ENCODE measurements at regions not wholly inside any gene's neighbourhood (a gene's known extent, or its start where the extent isn't known, plus 50 kb on each side); places are given as distances from the start of the nearest gene placed in this dataset.

DNA sequence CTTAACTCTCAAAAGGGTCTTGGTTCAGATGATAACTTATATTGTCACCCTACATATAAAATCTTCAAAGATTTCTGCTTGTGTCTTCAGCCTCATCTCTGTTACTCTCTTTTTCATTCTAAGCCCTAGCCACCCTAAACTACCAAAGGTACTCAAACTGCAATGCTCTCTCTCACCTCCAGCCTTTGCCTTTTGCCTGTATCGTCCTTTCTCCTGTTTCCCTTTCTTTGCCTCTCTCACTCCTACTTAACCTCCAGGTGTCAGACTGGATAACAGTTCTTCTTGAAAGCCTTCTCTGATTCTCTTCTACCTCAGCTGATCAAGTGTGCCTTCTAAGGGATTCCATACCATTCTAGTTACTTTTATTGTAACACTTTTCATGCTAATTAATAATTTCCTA lies 149.8 kb downstream of the SERPINI1 start:
- Histone ChIP-seq H3K4me1 (ENCODE audit: insufficient read depth, low read length) (no peaks in the 10 kb centered on the region), H3K4ac (ENCODE audit: low read depth, low read length) (no peak overlapping the region), H2BK20ac (ENCODE audit: low read depth, low read length, poor library complexity, severe bottlenecking) (no peak overlapping the region), H4K8ac (replicated peaks; ENCODE audit: insufficient read length, low read depth, low read length) (no peak overlapping the region), H4K91ac (ENCODE audit: insufficient read length, low read depth, low read length) (no peak overlapping the region), H3K79me1 (ENCODE audit: insufficient read depth, low read depth, low read length, poor library complexity, severe bottlenecking) (no peaks in the 10 kb centered on the region), H2BK5ac (ENCODE audit: insufficient read length, low read length) (no peak overlapping the region), H3K79me2 (ENCODE audit: insufficient read depth, low read length) (no peaks in the 10 kb centered on the region), H2BK12ac (ENCODE audit: insufficient read length, low read depth, low read length) (no peak overlapping the region), H3K56ac (ENCODE audit: insufficient read length, low read depth, low read length) (no peak overlapping the region), H3K23me2 (ENCODE audit: insufficient read length, low read depth, low read length, poor library complexity, severe bottlenecking) (no peaks in the 10 kb centered on the region), H3T11ph (ENCODE audit: low read length) (no peak overlapping the region), H3K4me2 (ENCODE audit: insufficient read depth, insufficient read length, low read length) (no peak overlapping the region), H4K20me1 (ENCODE audit: control insufficient read depth, insufficient read depth, insufficient read length) (no peaks in the 10 kb centered on the region), H2AK5ac (ENCODE audit: insufficient read length, low read length) (no peak overlapping the region), H4K5ac (ENCODE audit: insufficient read length, low read depth, low read length) (no peak overlapping the region), H2AFZ (ENCODE audit: low read length) (no peak overlapping the region), H3K9ac (ENCODE audit: extremely low read depth, insufficient read length, low read length) (no peak overlapping the region), H3K9me3 (ENCODE audit: control insufficient read depth, low read depth, low read length) (no peaks in the 10 kb centered on the region), H3K27ac (ENCODE audit: insufficient read length, low read depth, low read length) (no peak overlapping the region), H3K23ac (ENCODE audit: insufficient read length, low read depth, low read length) (no peak overlapping the region), H2BK120ac (ENCODE audit: low read depth, low read length, poor library complexity, severe bottlenecking) (no peak overlapping the region), H3K14ac (ENCODE audit: insufficient read depth, low read length) (no peak overlapping the region), H3K27me3 (ENCODE audit: insufficient read depth, low read length) (no peaks in the 10 kb centered on the region), H2BK15ac (ENCODE audit: low read depth, low read length) (no peak overlapping the region), H3K18ac (ENCODE audit: insufficient read length, low read depth, low read length) (no peak overlapping the region)
- TF ChIP-seq, protein P1, sequence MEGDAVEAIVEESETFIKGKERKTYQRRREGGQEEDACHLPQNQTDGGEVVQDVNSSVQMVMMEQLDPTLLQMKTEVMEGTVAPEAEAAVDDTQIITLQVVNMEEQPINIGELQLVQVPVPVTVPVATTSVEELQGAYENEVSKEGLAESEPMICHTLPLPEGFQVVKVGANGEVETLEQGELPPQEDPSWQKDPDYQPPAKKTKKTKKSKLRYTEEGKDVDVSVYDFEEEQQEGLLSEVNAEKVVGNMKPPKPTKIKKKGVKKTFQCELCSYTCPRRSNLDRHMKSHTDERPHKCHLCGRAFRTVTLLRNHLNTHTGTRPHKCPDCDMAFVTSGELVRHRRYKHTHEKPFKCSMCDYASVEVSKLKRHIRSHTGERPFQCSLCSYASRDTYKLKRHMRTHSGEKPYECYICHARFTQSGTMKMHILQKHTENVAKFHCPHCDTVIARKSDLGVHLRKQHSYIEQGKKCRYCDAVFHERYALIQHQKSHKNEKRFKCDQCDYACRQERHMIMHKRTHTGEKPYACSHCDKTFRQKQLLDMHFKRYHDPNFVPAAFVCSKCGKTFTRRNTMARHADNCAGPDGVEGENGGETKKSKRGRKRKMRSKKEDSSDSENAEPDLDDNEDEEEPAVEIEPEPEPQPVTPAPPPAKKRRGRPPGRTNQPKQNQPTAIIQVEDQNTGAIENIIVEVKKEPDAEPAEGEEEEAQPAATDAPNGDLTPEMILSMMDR (conservative IDR thresholded peaks at IDR 0.05) = peak; percentile 43; the same call in 2 of the 3 replicates
- WGBS (ENCODE audit: extremely low coverage, insufficient read length, low lambda C conversion rate) = no CpG with 5 or more reads among the region's 1 CpG
- H3K27ac Mint-ChIP-seq = peak overlapping the region in 1 of 3 experiments; percentile 86; a peak in 2 of 7 replicates
- no peaks in the 10 kb centered on the region for H3K9me3 Mint-ChIP-seq
- no peak overlapping the region for H3K4me3 Mint-ChIP-seq
- H3K36me3 Mint-ChIP-seq (ENCODE audit: insufficient read depth in 1 of 3, low read depth in 3 of 3) = no peaks in the 10 kb centered on the region
- peaks cover 0 to 4% of the 10 kb centered on the region in 2 experiments; a peak in 1 of 4 replicates for H3K4me1 Mint-ChIP-seq
- DNase-seq = peak; percentile 36
- H3K27me3 Mint-ChIP-seq (ENCODE audit: low read depth) = no peaks in the 10 kb centered on the region

Measured in H9 (cell line).